ENCODE measurements at regions not wholly inside any gene's neighbourhood (a gene's known extent, or its start where the extent isn't known, plus 50 kb on each side); places are given as distances from the start of the nearest gene placed in this dataset.

GRCh38 chr6:3958255-3958654, 109.1 kb downstream of the FAM50B start:
- WGBS, 2 experiments (ENCODE audit: extremely low coverage in 2 of 2, insufficient read length in 1 of 2), result 80% methylated on average over 2 of the region's 7 CpGs; no CpG with 5 or more reads in 1 of the 2 experiments
- DNase-seq (no peak), ATAC-seq (ENCODE audit: low read depth) (no peak)
- H2BK120ac ChIP-seq (ENCODE audit: low read depth, low read length), result no peak overlapping the region
- H3K27me3 ChIP-seq (ENCODE audit: control insufficient read depth, insufficient read depth, low read length), result no peaks in the 10 kb centered on the region
- no peak overlapping the region for H2AFZ ChIP-seq (replicated peaks; ENCODE audit: low read length, poor library complexity)
- H3K79me1 ChIP-seq (ENCODE audit: low read depth in 1 of 2, low read length in 2 of 2), result no peaks in the 10 kb centered on the region
- H3K4me3 ChIP-seq (ENCODE audit: insufficient read depth, low read depth, low read length), result no peak overlapping the region
- no peak overlapping the region for H4K8ac ChIP-seq (ENCODE audit: low read depth in 2 of 2, low read length in 2 of 2)
- no peak overlapping the region for H3K56ac ChIP-seq (ENCODE audit: extremely low read depth, insufficient read depth, low read length)
- ChIA-PET CTCF (interaction anchor here (2.6 kb wide), 1 partner anchor 20 kb away, joined by 9 read pairs; no protein-coding TSS in a partner anchor), POLR2A (ENCODE audit: unreplicated experiment) (no interaction called here)
- intact Hi-C loops (cut with micrococcal nuclease), result loop anchor here (1.0 kb wide), 1 partner anchor 10 kb away; no protein-coding TSS in a partner anchor
- no peak overlapping the region for H3K23ac ChIP-seq (ENCODE audit: low read depth, low read length)
- no peaks in the 10 kb centered on the region for H3K9me3 ChIP-seq (ENCODE audit: control insufficient read depth, insufficient read depth, low read length)
- H3K36me3 ChIP-seq (ENCODE audit: control insufficient read depth, insufficient read depth, low read length), result no peaks in the 10 kb centered on the region
- H3K4ac ChIP-seq (ENCODE audit: low read depth, low read length), result no peak overlapping the region
- H3K14ac ChIP-seq (replicated peaks; ENCODE audit: low read depth, low read length), result no peak overlapping the region
- H4K20me1 ChIP-seq (ENCODE audit: insufficient read depth, low read length), result no peaks in the 10 kb centered on the region
- TF ChIP-seq FOS (IDR thresholded peaks at IDR 0.05; ENCODE audit: low read depth, low read length), result no peak
- TF ChIP-seq RCOR1 (IDR thresholded peaks at IDR 0.05; ENCODE audit: insufficient replicate concordance, low read length), result no peak
- TF ChIP-seq RFX5 (IDR thresholded peaks at IDR 0.05; ENCODE audit: low read depth, low read length), result no peak
- no peak for TF ChIP-seq BHLHE40 (IDR thresholded peaks at IDR 0.05; ENCODE audit: low read depth, low read length)
- no peak for TF ChIP-seq CTCF (conservative IDR thresholded peaks at IDR 0.05; ENCODE audit: low read depth, low read length)
- TF ChIP-seq POLR2A (IDR thresholded peaks at IDR 0.05; ENCODE audit: low read depth, low read length), result no peak
- no peak for TF ChIP-seq SMC3 (IDR thresholded peaks at IDR 0.05; ENCODE audit: low read depth, low read length)
- TF ChIP-seq RAD21 (IDR thresholded peaks at IDR 0.05; ENCODE audit: low read length), result no peak
- no peak overlapping the region for H2BK15ac ChIP-seq (ENCODE audit: low read depth, low read length)
- no peak overlapping the region for H2AK9ac ChIP-seq (replicated peaks; ENCODE audit: low read depth, low read length, poor library complexity)
- H3K9ac ChIP-seq (ENCODE audit: low read depth, low read length), result no peak overlapping the region
- H4K91ac ChIP-seq (ENCODE audit: insufficient read depth, low read depth, low read length), result no peak overlapping the region
- peaks cover 7% of the 10 kb centered on the region; the same call in 1 of the 2 replicates for H3K9me1 ChIP-seq (ENCODE audit: insufficient read depth, low read length)
- no TSS peak for BruUV-seq (replicated peaks)
- no peak overlapping the region for H4K5ac ChIP-seq (ENCODE audit: low read depth, low read length)
- H2BK20ac ChIP-seq (ENCODE audit: low read depth, low read length), result no peak overlapping the region
- H3K4me1 ChIP-seq (ENCODE audit: control insufficient read depth, insufficient read depth, low read length), result peaks cover 2% of the 10 kb centered on the region; the same call in 1 of the 2 replicates
- dilution Hi-C loops (cut with HindIII; ENCODE audit: low sequenced_read_pairs, unreplicated experiment), result no loop called here
- H2AK5ac ChIP-seq (ENCODE audit: low read depth, low read length), result no peak overlapping the region
- H2BK5ac ChIP-seq (ENCODE audit: low read depth, low read length, poor library complexity, severe bottlenecking), result no peak overlapping the region
- H3K18ac ChIP-seq (ENCODE audit: low read depth, low read length), result no peak overlapping the region
- no peak overlapping the region for H3K4me2 ChIP-seq (ENCODE audit: low read depth, low read length)
- H3K27ac ChIP-seq (ENCODE audit: insufficient read depth, low read length), result no peak overlapping the region
- in situ Hi-C loops (cut with MboI; ENCODE audit: low sequenced_read_pairs), result no loop called here

Data from IMR-90 (cell line).